Adipose tissue (tissue), 3 donors: ENCODE measurements at regions not wholly inside any gene's neighbourhood (a gene's known extent, or its start where the extent isn't known, plus 50 kb on each side); places are given as distances from the start of the nearest gene placed in this dataset.
"Not testable (repeated sequence)": the region's sequence is repeated elsewhere in the genome, so short reads cannot be mapped to it uniquely, and the experiment has no call there.

Source experiments
- H3K27ac ChIP-seq: one replicate; pipeline ENCODE4 v1.5.1; 2013; ENCODE audit warnings: low read depth, low read length
- WGBS, 3 donors: extraction: QIAGEN DNeasy Blood & Tissue Kit; methylation state at CpG; one replicate each; pipeline ENCODE4 v1.1.7; 2013; 5-methylcytosine and 5-hydroxymethylcytosine counted together
- donor health status: healthy with polysubstance abuse.
- donor health status: Bipolar disorder and iron deficiency.
- donor health status: healthy.

DNA sequence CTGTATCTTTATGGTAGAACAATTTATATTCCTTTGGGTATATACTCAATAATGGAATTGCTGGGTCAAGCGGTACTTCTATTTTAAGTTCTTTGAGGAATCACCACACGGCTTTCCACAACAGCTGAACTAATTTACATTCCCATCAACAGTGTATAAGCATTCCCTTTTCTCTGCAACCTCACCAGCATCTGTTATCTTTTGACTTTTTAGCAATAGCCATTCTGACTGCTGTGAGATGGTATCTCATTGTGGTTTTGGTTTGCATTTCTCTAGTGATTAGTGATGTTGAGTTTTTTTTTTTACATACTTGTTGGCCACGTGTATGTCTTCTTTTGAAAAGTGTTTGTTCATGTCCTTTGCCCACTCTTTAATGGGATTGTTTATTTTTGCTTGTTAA is 184.7 kb upstream of the CTAGE1 start:
- not testable (repeated sequence) for H3K27ac ChIP-seq
- WGBS, 3 donors, result 72 to 77% (median 77%) methylated on average over 3 of the region's 3 CpGs

DNA sequence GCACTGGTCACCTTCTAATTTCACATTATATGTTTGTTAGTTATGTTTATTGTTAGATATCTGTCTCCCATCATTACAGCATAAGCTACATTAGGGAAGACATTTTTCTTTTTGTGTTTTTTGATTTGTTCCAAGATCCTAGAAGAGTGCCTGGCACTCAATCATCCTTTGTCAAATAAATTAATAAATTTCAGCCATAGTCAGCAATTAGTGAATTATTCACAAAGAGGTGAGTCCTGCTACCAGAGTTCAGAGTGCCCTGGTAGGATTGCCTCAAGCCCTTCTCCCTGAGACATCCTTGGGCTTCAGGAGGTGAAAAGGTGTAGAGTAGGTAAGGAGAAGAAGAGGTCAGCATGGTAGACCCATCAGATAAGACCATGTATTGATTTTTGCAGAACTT is 186.2 kb upstream of the CTAGE1 start:
- no peak overlapping the region for H3K27ac ChIP-seq

DNA sequence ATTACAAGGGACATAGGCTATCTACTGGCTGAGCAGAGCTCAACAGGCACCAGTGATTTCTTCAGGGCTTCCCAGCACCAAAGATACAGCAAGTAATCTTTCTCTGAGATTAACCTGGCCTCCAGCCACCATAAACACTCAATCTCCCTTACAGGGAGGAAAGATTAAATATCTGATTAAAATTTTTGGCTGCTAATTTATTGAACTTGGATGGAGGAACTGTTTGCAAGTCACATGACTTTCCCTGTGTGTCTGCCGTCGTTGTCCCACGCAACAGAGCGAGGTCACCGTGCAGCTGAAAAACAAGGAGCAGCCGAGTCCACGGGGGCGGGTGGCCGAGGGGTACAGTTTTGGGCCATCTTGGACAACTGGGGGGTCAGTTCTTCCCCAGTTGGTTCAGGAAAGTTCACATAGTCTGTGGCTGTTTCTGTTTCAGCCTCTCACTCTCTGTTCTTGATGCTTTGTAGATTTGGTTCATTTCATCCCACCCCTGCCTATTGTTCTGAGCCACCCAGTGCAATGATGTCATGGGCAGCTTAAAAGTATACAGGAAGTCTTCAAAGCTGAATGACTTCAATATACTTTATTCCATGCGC is 186.8 kb upstream of the CTAGE1 start:
- WGBS, 3 donors, result 45 to 54% (median 48%) methylated on average over 10 of the region's 10 CpGs
- H3K27ac ChIP-seq, result no peak overlapping the region

DNA sequence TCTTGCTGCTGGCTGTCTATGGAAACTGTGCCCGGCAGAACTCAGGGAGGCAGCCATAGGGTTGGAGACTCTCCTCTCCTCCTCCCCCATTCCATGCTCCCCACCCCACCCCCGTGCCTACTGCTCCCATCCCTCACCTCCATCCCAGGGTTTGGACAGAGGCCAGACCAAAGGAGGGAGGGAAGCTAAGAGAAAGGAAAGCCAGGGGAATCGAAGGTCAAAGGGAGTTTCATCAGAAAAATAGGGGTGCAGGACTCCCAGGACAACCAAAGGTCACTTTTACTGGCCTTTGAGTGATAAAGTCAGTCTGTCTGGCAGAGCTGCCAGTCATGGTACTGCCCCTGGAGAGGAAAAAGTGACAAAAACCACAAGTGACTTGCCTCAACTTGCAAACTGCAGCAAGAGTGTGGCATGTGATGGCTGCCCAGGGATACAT is 187.3 kb upstream of the CTAGE1 start:
- 42 to 59% (median 50%) methylated on average over 3 of the region's 3 CpGs for WGBS, 3 donors
- no peak overlapping the region for H3K27ac ChIP-seq

GRCh38 chr18:22605736-22606135 is 188.0 kb upstream of the CTAGE1 start:
- H3K27ac ChIP-seq, result no peak overlapping the region
- 69 to 72% (median 71%) methylated on average over 4 of the region's 4 CpGs for WGBS, 3 donors

DNA sequence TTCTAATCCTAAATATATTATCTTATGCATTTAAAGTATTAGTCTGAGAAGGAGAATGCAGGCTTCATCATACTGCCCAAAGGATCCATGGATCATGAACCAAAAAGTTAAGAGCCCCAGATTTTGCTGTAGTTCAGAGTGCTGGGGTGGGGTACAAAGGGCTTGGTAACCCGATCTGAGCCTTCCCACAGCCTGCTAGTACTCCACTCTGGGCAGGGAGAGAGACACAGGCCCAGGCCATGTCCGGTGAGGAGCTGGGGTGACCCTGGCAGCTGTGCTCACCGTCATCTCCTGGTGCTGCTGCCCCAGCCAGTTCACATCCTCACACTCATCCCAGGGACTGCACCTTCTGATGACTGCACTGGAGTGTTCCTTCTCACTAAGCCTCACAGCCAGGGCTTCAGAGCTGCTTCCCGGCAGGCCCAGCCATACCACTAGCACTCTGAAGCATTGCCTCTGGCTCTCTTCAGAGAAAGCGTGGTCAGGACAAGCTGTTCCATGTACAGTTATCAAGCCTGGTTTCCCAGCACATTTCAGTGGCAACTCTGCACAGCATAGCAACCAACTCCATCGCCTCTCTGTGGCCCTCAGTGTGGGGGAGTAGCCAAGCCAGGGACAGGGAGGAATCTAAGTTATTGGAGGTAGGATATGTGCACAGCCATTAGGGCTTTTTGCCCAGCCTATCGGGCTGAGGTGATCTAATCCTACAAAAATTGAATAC is 189.0 kb upstream of the CTAGE1 start:
- H3K27ac ChIP-seq, result no peak overlapping the region
- 79 to 83% (median 79%) methylated on average over 7 of the region's 7 CpGs for WGBS, 3 donors

DNA sequence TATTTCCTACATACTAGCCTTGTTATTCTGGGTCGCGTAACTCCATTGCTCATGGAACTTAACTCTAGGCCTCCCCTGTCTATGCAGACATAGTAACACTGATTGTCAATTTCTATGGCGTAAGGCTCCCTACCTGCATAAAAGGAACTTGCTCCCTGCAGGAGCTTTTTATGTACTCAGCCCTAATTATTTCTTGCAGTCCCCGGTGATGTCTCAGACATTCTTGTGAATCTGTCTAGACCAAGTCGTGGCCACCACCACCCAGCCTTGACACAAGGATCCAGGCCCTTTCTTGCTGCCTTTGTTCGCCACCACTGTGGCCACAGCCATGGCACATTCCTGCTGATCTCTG is 189.5 kb upstream of the CTAGE1 start:
- WGBS, 3 donors, result 88 to 92% (median 91%) methylated on average over 6 of the region's 6 CpGs
- H3K27ac ChIP-seq, result no peak overlapping the region

DNA sequence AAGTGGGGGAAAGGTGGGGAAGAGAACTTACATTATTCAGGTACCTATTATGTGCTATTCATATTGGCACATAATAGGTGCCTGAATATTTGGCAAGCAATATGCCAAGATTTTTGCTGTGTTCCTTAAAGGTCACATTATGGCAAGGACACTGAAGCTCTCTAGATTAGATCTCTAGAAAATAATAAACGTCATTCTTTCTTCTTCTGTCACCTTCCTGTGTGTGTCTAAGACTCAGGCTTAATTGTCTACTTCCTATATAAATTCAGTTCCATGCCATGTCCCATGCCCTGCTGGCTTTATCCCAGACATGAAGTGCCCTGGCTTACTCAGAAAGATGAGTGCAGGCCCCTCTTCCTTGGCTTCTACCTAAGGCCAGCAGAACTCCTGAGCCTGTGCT is 191.1 kb upstream of the CTAGE1 start:
- WGBS, 3 donors, result 40 to 52% (median 51%) methylated on average over 1 of the region's 1 CpG

DNA sequence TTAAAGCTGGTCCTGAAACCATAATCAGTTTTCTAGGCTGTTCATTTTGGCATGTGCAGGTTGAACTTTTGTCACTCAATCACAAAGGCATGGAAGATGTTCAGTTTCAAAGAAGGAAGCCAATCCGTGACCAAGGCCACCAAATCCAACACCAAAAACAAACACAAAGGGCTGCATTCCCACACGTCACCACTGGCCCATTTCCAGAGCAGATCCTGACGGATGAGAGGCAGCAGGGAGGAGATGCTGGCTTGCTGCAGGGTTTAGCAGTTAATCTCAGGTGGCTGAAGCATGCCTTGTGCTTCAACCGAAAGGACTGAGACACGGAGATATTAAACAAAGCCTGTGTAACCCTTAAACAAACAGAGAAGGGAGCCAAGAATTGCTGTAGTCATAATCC is 191.9 kb upstream of the CTAGE1 start:
- WGBS, 3 donors, result 14 to 45% (median 30%) methylated on average over 5 of the region's 5 CpGs
- H3K27ac ChIP-seq, result no peak overlapping the region

More for the DNA sequence above, 191.1 kb upstream of the CTAGE1 start:
- no peak overlapping the region for H3K27ac ChIP-seq

DNA sequence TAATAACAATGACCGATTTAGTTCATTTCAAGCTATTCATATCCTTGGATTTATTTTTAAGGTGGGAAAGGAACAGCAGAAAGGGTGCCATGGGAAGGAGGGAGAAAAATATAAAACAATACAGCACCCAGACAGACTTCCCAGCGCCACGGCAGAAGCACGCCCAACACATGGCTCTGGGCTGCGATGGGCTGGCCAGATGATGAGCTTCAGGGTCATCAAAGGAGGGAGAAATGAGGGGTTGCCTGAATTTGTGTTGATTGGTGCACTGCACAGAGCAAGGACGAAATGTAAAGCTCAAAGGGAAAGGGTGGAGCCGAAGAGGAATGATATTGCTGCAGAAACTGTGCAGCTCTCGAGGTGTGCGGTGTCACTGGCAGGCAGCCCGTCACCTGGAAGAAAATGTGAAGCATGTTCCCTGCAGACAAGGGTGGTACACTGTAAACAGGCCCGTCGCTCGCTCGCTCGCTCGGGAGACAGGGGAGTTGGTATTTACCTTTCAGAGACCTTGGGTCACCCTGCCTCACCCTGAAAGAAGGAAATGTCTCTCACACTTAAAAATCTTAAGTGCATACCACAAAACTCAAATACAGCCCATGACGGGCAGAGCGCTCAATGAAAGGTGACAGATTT is 195.5 kb upstream of the CTAGE1 start:
- H3K27ac ChIP-seq, result no peak overlapping the region

GRCh38 chr18:22613788-22614187 is 196.1 kb upstream of the CTAGE1 start:
- 71 to 82% (median 80%) methylated on average over 3 of the region's 3 CpGs for WGBS, 3 donors
- no peak overlapping the region for H3K27ac ChIP-seq

More for the DNA sequence above, 195.5 kb upstream of the CTAGE1 start:
- WGBS, 3 donors, result 49 to 92% (median 81%) methylated on average over 18 of the region's 18 CpGs

- H3K27ac ChIP-seq, result no peak overlapping the region
- WGBS, 3 donors, result 91 to 94% (median 93%) methylated on average over 5 of the region's 5 CpGs
Observed at GRCh38 chr18:22623513-22623912, 205.8 kb upstream of the CTAGE1 start.

- 78 to 90% (median 83%) methylated on average over 2 of the region's 2 CpGs for WGBS, 3 donors
- no peak overlapping the region for H3K27ac ChIP-seq
Observed at GRCh38 chr18:22624176-22624575, 206.5 kb upstream of the CTAGE1 start.

DNA sequence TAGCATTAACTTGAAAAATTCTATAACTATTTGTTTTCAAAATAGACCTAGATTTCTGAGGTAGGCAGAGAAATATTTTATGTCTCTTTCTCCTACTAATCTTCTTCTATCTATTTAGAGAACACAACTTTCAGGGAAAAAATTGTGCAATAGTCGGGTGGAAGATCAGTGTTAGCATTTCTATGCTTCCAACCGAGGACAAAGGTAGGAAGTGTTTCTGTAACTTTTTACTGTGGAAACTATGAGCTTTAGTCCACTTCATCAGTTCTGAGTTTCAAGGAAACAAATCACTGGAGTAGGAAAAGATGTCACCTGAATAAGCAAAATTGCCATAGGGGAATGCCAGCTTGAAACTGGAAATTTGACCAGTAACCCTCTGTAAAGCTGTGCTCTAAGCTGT is 207.7 kb upstream of the CTAGE1 start:
- H3K27ac ChIP-seq, result no peak overlapping the region
- 48 to 75% (median 54%) methylated on average over 2 of the region's 2 CpGs for WGBS, 3 donors

- WGBS, 3 donors, result 78 to 83% (median 78%) methylated on average over 3 of the region's 3 CpGs
- H3K27ac ChIP-seq, result no peak overlapping the region
Observed at GRCh38 chr18:22626771-22627170, 209.1 kb upstream of the CTAGE1 start.

GRCh38 chr18:22627506-22627905 is 209.8 kb upstream of the CTAGE1 start:
- no peak overlapping the region for H3K27ac ChIP-seq
- WGBS, 3 donors, result 79 to 93% (median 87%) methylated on average over 1 of the region's 1 CpG

DNA sequence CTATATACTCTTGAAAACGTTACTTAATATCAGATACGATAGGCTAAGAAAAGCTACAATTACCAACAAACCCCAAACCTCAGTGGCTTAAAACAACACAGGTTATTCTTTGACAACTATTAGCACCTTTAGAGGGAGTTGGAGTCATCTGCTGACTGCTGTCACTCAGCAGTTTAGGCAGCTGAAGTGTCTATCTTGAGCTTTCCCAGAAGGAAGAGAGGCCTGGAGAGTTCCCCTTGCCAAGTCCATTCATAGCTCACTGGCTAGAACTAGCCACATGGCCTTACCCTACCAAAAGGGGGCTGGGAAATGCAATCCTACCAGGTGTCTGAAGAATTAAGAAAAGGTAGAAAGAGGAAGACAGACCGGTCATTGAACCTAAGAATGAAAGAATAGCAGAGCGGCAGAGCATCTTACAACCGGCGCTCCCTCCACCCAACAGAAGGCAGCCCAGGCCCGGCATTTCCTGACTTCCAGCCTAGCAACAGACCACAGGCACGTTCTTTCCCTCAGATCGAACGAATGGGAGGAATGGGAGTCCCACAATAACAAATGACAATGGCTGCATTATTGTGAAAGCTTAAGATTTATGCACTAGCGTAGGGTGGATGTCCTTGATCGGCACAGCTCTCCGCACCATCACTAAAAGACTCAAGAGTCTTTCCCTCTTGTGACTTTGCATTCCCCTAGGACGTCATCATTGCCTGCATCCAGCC is 211.2 kb upstream of the CTAGE1 start:
- WGBS, 3 donors, result 68 to 78% (median 71%) methylated on average over 14 of the region's 14 CpGs
- no peak overlapping the region for H3K27ac ChIP-seq

DNA sequence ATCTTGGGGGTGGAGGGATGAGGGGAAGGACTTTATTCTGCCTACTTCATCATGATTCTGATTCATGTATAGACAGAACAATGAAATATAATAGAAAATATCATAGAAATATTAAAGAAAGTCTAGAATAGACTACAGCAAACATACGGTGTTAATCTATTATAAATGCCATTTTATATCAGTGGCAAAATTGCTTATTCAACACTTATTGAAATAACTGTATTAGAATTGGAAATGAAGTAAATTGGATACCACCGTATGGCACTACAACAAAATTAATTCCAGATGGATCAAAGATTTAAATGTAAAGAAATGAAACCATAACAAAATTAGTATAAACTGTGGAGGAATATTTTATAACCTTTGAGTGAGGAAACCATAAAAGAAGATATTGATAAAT is 213.3 kb upstream of the CTAGE1 start:
- 89 to 93% (median 89%) methylated on average over 2 of the region's 2 CpGs for WGBS, 3 donors
- H3K27ac ChIP-seq, result no peak overlapping the region

DNA sequence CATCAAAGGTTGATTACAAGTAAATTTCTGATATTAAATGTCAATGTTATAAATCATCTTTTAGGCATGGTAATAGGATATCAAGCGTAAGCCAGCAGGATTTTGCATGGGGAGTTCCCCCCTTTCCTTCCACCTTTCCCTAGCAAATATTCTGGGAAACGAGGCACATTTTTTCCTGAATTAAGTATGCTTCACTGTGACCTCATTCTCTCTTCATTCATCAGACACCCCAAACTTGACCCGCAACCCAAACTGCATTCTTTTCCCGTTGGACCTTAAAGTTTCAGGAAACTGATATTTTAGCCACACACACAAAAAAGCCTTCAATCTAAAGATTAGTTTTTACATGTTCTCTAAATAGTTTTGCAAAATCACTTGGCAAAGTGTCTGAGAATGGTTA is 214.5 kb upstream of the CTAGE1 start:
- H3K27ac ChIP-seq, result no peak overlapping the region
- WGBS, 3 donors, result 56 to 66% (median 57%) methylated on average over 4 of the region's 4 CpGs
